ENCODE measurements at regions not wholly inside any gene's neighbourhood (a gene's known extent, or its start where the extent isn't known, plus 50 kb on each side); places are given as distances from the start of the nearest gene placed in this dataset.

DNA sequence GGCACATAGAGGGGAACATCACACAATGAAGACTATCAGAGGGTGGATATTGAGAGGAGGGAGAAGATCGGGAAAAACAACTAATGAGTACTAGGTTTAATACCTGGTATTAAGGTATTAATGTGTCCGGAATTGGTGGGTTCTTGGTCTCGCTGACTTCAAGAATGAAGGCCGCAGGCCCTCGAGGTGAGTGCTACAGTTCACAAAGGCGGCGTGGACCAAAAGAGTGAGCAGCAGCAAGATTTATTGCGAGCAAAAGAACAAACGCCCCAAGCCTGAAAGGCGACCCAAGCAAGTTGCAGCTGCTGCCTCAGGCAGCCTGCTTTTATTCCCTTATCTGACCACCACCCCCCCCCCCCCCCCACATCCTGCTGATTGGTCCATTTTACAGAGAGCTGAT is 2022.8 kb downstream of the NCAM2 start:
- no peaks in the 10 kb centered on the region for H3K36me3 ChIP-seq
- no peaks in the 10 kb centered on the region for H3K79me2 ChIP-seq (ENCODE audit: low read depth)
- H3K4me3 Mint-ChIP-seq: no peak overlapping the region
- no peak for TF ChIP-seq EZH2phosphoT487 (IDR thresholded peaks at IDR 0.05)
- no peak for TF ChIP-seq CTCF (IDR thresholded peaks at IDR 0.05)
- no peak for TF ChIP-seq EZH2 (IDR thresholded peaks at IDR 0.05)
- H3K4me2 ChIP-seq: no peak overlapping the region
- no peaks in the 10 kb centered on the region for H3K4me1 ChIP-seq
- no peak for DNase-seq (ENCODE audit: low spot score)
- H3K27ac ChIP-seq: no peak overlapping the region
- no peaks in the 10 kb centered on the region for H3K27me3 Mint-ChIP-seq (ENCODE audit: insufficient read depth, low read depth)
- H3F3A ChIP-seq (ENCODE audit: low read depth): no peaks in the 10 kb centered on the region
- H3K4me3 ChIP-seq: no peak overlapping the region
- peaks cover 2% of the 10 kb centered on the region for H3K9me3 Mint-ChIP-seq
- H2AFZ ChIP-seq (replicated peaks): no peak overlapping the region
- no peaks in the 10 kb centered on the region for H4K20me1 ChIP-seq (ENCODE audit: low read depth)
- H3K9ac ChIP-seq: no peak overlapping the region
- H3K27ac Mint-ChIP-seq: no peak overlapping the region
- no peaks in the 10 kb centered on the region for H3K4me1 Mint-ChIP-seq
- H3K36me3 Mint-ChIP-seq: no peaks in the 10 kb centered on the region
- no peaks in the 10 kb centered on the region for H3K27me3 ChIP-seq
- no peaks in the 10 kb centered on the region for H3K9me3 ChIP-seq (ENCODE audit: low read depth)

DNA sequence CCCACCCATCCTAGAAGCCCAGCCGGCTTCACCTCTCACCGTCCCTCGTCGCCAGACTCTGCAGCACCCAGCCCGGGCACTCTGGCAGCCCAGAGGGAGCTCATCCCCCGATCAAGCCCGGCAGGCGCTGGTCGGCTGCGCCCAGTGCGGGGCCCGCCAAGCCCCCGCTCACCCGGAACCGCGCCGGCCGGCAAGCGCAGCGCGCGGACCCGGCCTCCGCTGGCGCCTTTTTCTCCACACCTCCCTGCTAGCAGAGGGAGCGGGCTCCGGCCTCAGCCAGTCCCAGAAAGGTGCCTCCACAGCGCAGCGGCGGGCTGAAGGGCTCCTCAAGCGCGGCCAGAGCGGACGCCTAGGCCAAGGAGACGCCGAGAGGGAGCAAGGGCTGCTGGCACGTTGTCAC is 2023.3 kb downstream of the NCAM2 start:
- Histone ChIP-seq H3F3A (ENCODE audit: low read depth) (no peaks in the 10 kb centered on the region), H4K20me1 (ENCODE audit: low read depth) (no peaks in the 10 kb centered on the region), H2AFZ (replicated peaks) (no peak overlapping the region), H3K79me2 (ENCODE audit: low read depth) (no peaks in the 10 kb centered on the region), H3K9ac (no peak overlapping the region), H3K4me1 (no peaks in the 10 kb centered on the region), H3K9me3 (ENCODE audit: low read depth) (no peaks in the 10 kb centered on the region), H3K27ac (no peak overlapping the region), H3K4me2 (no peak overlapping the region), H3K27me3 (no peaks in the 10 kb centered on the region), H3K36me3 (no peaks in the 10 kb centered on the region), H3K4me3 (no peak overlapping the region)
- H3K4me3 Mint-ChIP-seq: no peak overlapping the region
- no peaks in the 10 kb centered on the region for H3K36me3 Mint-ChIP-seq
- peaks cover 2% of the 10 kb centered on the region for H3K9me3 Mint-ChIP-seq
- H3K27me3 Mint-ChIP-seq (ENCODE audit: insufficient read depth, low read depth): no peaks in the 10 kb centered on the region
- H3K27ac Mint-ChIP-seq: no peak overlapping the region
- DNase-seq (ENCODE audit: low spot score): no peak
- TF ChIP-seq CTCF (IDR thresholded peaks at IDR 0.05) (no peak), EZH2phosphoT487 (IDR thresholded peaks at IDR 0.05) (no peak), EZH2 (IDR thresholded peaks at IDR 0.05) (no peak)
- H3K4me1 Mint-ChIP-seq: no peaks in the 10 kb centered on the region

GRCh38 chr21:23026878-23027277 is 2028.7 kb downstream of the NCAM2 start:
- Histone ChIP-seq H3K79me2 (ENCODE audit: low read depth) (no peaks in the 10 kb centered on the region), H3F3A (ENCODE audit: low read depth) (no peaks in the 10 kb centered on the region), H3K27me3 (no peaks in the 10 kb centered on the region), H3K4me1 (no peaks in the 10 kb centered on the region), H3K36me3 (no peaks in the 10 kb centered on the region), H3K9me3 (ENCODE audit: low read depth) (no peaks in the 10 kb centered on the region), H3K4me2 (no peak overlapping the region), H3K4me3 (no peak overlapping the region), H3K9ac (no peak overlapping the region), H3K27ac (no peak overlapping the region), H4K20me1 (ENCODE audit: low read depth) (no peaks in the 10 kb centered on the region), H2AFZ (replicated peaks) (no peak overlapping the region)
- no peaks in the 10 kb centered on the region for H3K36me3 Mint-ChIP-seq
- no peak overlapping the region for H3K27ac Mint-ChIP-seq
- peaks cover 2% of the 10 kb centered on the region for H3K9me3 Mint-ChIP-seq
- no peak overlapping the region for H3K4me3 Mint-ChIP-seq
- H3K4me1 Mint-ChIP-seq: no peaks in the 10 kb centered on the region
- H3K27me3 Mint-ChIP-seq (ENCODE audit: insufficient read depth, low read depth): peaks cover 3% of the 10 kb centered on the region
- no peak for TF ChIP-seq EZH2 (IDR thresholded peaks at IDR 0.05)
- no peak for TF ChIP-seq CTCF (IDR thresholded peaks at IDR 0.05)
- TF ChIP-seq EZH2phosphoT487 (IDR thresholded peaks at IDR 0.05): no peak
- no peak for DNase-seq (ENCODE audit: low spot score)

DNA sequence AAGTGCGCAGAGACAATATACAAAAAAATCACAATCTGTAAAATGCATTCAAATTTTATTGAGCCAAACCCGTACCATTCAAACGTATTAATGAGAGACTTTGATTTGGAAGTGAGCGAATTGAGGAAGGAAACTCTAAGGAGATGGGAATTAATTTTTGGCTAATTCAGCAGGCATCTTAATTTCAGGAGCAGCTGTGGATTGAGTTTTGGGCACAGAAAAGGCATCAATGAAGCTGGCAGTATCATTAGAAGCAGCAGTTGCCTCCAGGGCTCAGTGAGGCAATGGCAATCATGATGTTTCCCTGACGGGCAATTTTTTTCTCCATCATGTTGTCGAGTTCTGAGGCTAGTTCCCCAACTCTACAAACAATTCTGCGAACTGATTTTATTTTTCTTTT is 2041.6 kb downstream of the NCAM2 start:
- Histone ChIP-seq H3K9me3 (ENCODE audit: low read depth) (no peaks in the 10 kb centered on the region), H3F3A (ENCODE audit: low read depth) (no peaks in the 10 kb centered on the region), H3K9ac (no peak overlapping the region), H2AFZ (replicated peaks) (no peak overlapping the region), H4K20me1 (ENCODE audit: low read depth) (no peaks in the 10 kb centered on the region), H3K79me2 (ENCODE audit: low read depth) (no peaks in the 10 kb centered on the region), H3K4me2 (no peak overlapping the region), H3K36me3 (no peaks in the 10 kb centered on the region), H3K27me3 (no peaks in the 10 kb centered on the region), H3K27ac (no peak overlapping the region), H3K4me1 (peaks cover under 1% of the 10 kb centered on the region), H3K4me3 (no peak overlapping the region)
- Mint-ChIP-seq H3K4me3 (no peak overlapping the region), H3K27ac (no peak overlapping the region), H3K27me3 (ENCODE audit: insufficient read depth, low read depth) (peaks cover 2% of the 10 kb centered on the region), H3K4me1 (no peaks in the 10 kb centered on the region), H3K9me3 (no peaks in the 10 kb centered on the region), H3K36me3 (no peaks in the 10 kb centered on the region)
- TF ChIP-seq EZH2 (IDR thresholded peaks at IDR 0.05): no peak
- TF ChIP-seq CTCF (IDR thresholded peaks at IDR 0.05): no peak
- no peak for TF ChIP-seq EZH2phosphoT487 (IDR thresholded peaks at IDR 0.05)
- DNase-seq (ENCODE audit: low spot score): no peak

Measured in neural progenitor cell (in vitro differentiated cells).